Medulla oblongata (tissue), 1 donor: ENCODE measurements at regions not wholly inside any gene's neighbourhood (a gene's known extent, or its start where the extent isn't known, plus 50 kb on each side); places are given as distances from the start of the nearest gene placed in this dataset.
"Not testable (repeated sequence)": the region's sequence is repeated elsewhere in the genome, so short reads cannot be mapped to it uniquely, and the experiment has no call there.

Experiments
- DNase-seq: peaks from one replicate; pipeline ENCODE4 v3.0.0-alpha.2; 2015; ENCODE audit errors: extremely low spot score

GRCh38 chr10:8173243-8173865 lies 118.9 kb downstream of the GATA3 start:
- no peak for DNase-seq

GRCh38 chr10:8173866-8174243 lies 119.4 kb downstream of the GATA3 start:
- DNase-seq, result no peak

- DNase-seq, result no peak
Measured at GRCh38 chr10:8174762-8175161, 120.3 kb downstream of the GATA3 start.

- not testable (repeated sequence) for DNase-seq
Measured at GRCh38 chr10:8177526-8177925, 123.0 kb downstream of the GATA3 start.

GRCh38 chr10:8179773-8180172 lies 125.3 kb downstream of the GATA3 start:
- not testable (repeated sequence) for DNase-seq

GRCh38 chr10:8180360-8181109 lies 126.0 kb downstream of the GATA3 start:
- DNase-seq, result no peak

- DNase-seq, result no peak
Measured at GRCh38 chr10:8181496-8182157, 127.1 kb downstream of the GATA3 start.

GRCh38 chr10:8182806-8183205 lies 128.3 kb downstream of the GATA3 start:
- no peak for DNase-seq

GRCh38 chr10:8183241-8183704 lies 128.8 kb downstream of the GATA3 start:
- DNase-seq, result no peak

DNA sequence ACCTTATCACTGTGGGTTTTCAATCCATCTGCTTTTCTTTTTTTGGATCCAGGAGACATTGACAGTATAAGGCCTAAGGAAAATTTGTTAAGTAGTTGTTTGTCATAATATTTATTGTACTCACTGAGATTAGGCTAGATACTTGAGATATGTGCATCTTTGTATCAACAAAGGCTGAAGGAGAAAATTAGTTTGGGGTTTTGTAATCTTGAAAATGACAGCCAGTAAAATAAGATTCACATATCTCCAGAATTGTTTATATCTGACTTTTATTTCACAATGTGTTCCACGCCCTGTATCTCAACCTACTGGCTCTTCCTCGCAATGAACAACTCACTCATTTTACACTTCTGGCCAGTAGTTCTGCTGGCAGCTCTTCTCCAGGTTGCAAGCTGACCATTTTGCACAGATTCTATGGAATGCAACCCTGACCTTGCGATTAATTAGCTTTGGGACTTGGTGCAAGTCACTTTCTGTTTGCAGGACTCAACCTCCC lies 132.7 kb downstream of the GATA3 start:
- no peak for DNase-seq

DNA sequence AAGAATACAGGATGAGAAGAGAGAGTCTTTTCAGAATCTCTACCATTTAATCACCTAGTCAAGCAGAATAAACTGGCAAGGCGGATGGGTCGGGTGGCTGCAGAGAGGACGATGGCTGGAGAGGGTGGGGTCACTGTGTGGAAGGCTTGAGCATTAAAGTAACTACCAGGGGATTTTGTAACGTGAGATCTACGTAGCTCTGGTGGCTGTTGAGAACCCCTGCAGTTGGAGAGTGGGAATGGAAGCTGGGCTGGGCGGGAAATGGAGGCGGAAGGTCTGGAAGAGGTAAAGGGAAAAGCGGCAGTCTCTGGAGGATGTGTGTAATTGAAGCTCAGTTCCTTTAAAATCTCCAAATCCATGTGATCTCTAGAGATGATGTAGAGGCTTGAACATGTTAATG lies 135.0 kb downstream of the GATA3 start:
- DNase-seq, result no peak

DNA sequence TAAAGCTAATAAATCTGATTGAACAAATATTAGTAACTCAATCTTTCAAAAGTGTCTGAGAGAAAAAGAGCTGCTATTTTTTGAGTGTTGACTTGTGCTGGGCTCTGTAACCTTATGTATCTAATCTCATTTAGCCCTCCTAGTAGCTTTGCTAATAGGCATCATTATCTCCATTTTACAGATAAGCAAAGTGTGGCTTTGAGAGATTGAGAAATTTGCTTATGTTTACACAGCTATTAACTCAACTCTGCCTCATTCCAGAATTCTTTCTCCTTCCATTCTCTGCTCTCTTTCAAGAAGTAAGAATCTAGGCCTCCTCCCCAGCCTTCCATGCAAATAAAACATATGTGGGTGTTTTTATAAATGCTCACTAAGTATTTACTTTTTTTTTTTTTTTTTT lies 137.8 kb downstream of the GATA3 start:
- no peak for DNase-seq

DNA sequence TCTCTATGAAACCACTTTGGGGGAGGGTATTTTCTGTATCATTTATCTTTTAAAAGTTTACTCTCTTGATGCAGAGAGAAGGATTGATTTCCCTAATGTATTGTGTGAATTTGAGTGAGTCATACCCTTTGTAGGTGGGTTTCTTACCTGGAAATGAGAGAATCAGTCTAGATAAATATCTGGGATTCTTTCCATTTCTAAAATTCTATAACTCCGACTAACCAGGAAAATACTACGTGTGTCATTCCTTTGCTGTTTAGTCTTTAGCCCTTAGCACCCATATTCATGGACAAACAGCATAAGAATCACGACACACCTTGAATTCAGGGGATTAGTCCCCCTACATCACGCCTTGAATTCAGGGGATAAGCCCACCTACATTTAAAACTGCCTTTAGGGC lies 139.1 kb downstream of the GATA3 start:
- no peak for DNase-seq

DNA sequence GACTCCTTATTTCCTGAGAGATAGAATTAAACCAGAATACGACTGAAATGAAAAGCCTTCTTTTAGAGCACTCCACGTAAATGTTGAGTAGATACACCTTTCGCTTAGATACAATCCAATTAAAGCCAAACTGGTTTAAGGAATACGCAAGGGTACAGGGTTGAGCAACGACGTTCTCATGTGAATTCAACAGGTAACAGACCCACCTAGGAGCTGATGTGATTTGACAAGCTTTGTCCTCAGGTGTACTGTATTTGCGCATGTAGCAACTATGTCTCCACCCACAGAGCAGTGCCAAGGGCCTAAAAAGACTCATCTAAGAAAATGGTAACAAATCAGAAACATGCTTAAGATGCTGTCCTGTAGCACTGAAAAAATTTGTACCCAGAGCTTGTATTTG lies 139.6 kb downstream of the GATA3 start:
- no peak for DNase-seq

DNA sequence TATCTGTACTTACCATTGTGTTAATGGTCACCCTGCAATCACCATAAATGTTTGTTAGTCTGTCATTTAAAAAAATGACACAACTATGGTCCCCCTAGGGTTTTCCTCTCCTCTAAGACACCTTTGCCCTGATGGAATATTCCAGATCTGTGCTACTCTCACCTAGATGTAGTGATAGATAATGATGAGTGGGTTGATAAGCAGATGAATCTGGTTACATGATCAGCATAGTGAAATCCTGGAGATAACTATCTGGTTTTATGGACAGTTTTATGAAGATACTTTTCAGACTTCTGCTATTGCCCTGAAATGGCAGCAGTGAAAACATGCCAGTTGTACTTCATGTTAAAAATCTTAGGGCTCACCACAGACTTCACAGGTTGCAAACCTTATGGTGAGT lies 152.4 kb downstream of the GATA3 start:
- no peak for DNase-seq

DNA sequence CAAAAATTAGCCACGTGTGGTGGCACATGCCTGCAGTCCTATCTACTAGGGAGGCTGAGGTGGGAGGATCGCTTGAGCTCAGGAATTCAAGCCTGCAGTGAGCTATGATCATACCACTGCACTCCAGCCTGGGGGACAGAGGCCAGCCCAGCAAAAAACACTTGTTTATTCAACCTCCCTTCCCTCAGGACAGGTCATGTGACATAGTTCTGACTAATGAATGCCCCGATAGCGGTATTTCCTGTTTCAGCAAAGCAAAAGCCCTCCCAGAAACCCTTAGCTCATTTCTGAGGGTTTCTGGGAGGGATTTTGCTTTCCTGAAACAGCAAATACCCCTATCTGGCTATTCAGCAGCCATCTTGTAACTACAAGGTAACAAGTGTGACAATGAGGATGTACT lies 157.1 kb downstream of the GATA3 start:
- no peak for DNase-seq

DNA sequence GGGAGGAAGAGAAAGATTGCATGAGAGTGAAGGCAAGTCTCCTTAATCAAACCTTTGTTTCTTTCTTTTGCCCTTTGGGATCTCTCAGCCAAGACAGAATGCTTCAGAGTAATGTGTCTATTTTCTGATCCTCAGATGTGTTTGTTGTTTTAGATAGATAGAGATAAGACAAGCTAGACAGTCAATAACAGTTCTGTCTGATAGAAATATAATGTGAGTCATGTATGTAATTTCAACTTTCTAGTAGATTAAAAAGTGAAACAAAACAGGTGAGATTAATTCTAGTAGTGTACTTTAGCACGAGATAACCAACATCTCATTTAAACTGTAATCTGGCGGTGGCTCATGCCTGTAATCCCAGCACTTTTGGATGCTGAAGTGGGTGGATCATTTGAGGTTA lies 159.2 kb downstream of the GATA3 start:
- DNase-seq, result no peak

- no peak for DNase-seq
Measured at GRCh38 chr10:8214587-8214986, 160.1 kb downstream of the GATA3 start.

DNA sequence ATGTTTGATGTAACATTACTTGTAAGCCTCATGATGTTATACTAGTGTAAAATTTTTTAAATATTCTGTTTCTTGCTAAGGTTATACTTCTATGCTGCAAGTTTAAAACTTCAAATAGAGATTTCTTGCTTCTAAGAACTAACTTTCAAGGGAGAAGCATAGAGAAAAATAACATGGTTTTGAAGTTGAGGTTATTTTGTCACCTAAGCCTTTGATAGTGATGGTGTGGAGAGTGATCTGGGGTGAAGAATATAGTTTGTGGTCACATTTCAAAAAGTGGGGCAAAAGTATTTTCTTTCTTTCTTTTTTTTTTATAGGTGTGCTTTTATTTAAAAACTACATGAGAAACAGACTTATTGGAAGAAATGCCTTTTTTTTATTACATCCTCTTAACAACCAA lies 162.4 kb downstream of the GATA3 start:
- DNase-seq, result no peak

DNA sequence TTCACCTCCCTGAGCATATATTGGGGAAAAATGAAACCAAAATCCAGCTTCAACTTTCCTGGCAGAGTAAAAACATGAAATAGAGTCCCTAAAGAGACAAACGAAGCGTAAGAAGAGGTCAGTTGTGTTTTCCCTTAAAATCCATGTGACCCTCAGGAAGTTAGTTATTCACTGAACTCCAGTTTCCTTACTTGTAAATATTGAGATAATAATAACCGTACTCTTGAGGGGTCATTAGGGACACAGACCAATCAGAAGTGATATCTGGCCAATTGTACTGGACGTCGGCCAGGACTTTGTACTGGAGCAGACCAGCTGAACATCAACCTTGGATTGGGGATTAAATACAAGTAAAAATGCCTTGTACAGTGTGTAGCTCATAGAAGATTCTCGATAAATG lies 167.0 kb downstream of the GATA3 start:
- no peak for DNase-seq

DNA sequence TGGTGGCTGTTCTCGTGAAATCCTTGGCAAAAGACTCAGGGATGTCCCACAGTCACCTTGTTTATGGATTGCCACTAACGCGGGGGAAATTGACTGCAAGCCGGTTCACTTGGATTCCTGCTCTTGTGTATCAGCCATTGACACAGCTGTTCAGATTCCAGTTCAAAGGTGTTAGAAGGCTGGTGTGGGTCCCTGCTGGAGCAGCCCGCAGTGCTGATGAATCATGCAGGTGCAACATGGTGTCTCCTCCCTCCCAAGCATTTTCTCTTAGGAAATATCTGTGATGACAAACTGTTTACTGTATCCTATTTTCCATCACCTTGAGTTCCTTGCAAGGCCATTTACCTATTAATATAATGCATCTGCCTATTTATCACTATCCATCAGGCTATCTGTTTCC lies 170.1 kb downstream of the GATA3 start:
- no peak for DNase-seq

GRCh38 chr10:8225187-8225586 lies 170.7 kb downstream of the GATA3 start:
- no peak for DNase-seq

GRCh38 chr10:8227246-8227645 lies 172.8 kb downstream of the GATA3 start:
- no peak for DNase-seq
